Keratinocyte (primary cell): ENCODE measurements at regions not wholly inside any gene's neighbourhood (a gene's known extent, or its start where the extent isn't known, plus 50 kb on each side); places are given as distances from the start of the nearest gene placed in this dataset.

Source experiments
- DNase-seq: peaks from one replicate; pipeline ENCODE4 v3.0.0-alpha.2; 2011; ENCODE audit warnings: low read depth, missing footprints, low spot score
- FAIRE-seq: peaks from 2 replicates; lab custom pipeline; 2011; peaks lifted over from hg19 to GRCh38; lab: Jason Lieb, UNC
- H2AFZ ChIP-seq: 2 replicates; pipeline ENCODE4 v1.6.0; 2012; ENCODE audit warnings: low read length, control low read depth, inconsistent platforms; ENCODE audit not compliant: control insufficient read depth
- H3K27ac ChIP-seq: 2 replicates; pipeline ENCODE4 v1.5.1; 2011; ENCODE audit warnings: low read length; ENCODE audit not compliant: control insufficient read depth, insufficient read depth
- H3K27me3 ChIP-seq: 3 replicates; pipeline ENCODE4 v1.6.0; 2011; ENCODE audit warnings: low read length; ENCODE audit not compliant: control insufficient read depth, insufficient read depth; ENCODE audit errors: extremely low read depth
- H3K36me3 ChIP-seq, 2 experiments: 2 replicates in 1 of 2; 3 replicates in 1 of 2; pipeline ENCODE4 v1.5.1; 2011; ENCODE audit warnings: low read length in 2 of 2, mild to moderate bottlenecking in 1 of 2; ENCODE audit not compliant: control insufficient read depth in 2 of 2, insufficient read depth in 2 of 2; ENCODE audit errors: extremely low read depth in 1 of 2
- H3K4me1 ChIP-seq: 3 replicates; pipeline ENCODE4 v1.5.1; 2011; ENCODE audit warnings: low read length; ENCODE audit not compliant: control insufficient read depth, insufficient read depth; ENCODE audit errors: extremely low read depth
- H3K4me2 ChIP-seq: 3 replicates; pipeline ENCODE4 v1.6.0; 2011; ENCODE audit warnings: low read depth, low read length; ENCODE audit not compliant: control insufficient read depth, insufficient read depth; ENCODE audit errors: extremely low read depth
- H3K4me3 ChIP-seq, 3 experiments: fragments of 200-600 bp in 1 of 3; sonication (generic) in 1 of 3; 2 replicates in 2 of 3; 3 replicates in 1 of 3; pipeline ENCODE4 v1.5.1; 2011 to 2016; ENCODE audit warnings: low read length in 3 of 3, mild to moderate bottlenecking in 3 of 3, control low read depth in 2 of 3, inconsistent platforms in 1 of 3, low read depth in 1 of 3, mixed read lengths in 1 of 3, mixed run types in 1 of 3, moderate library complexity in 1 of 3; ENCODE audit not compliant: control insufficient read depth in 2 of 3, insufficient read depth in 2 of 3; ENCODE audit errors: extremely low read depth in 1 of 3
- H3K79me2 ChIP-seq: 2 replicates; pipeline ENCODE4 v1.6.0; 2012; ENCODE audit warnings: low read length; ENCODE audit not compliant: control insufficient read depth, insufficient read depth
- H3K9ac ChIP-seq: 3 replicates; pipeline ENCODE4 v1.6.0; 2011; ENCODE audit warnings: low read length; ENCODE audit not compliant: control insufficient read depth, insufficient read depth; ENCODE audit errors: extremely low read depth
- H3K9me1 ChIP-seq: 3 replicates; pipeline ENCODE4 v1.6.0; 2011; ENCODE audit warnings: low read length; ENCODE audit not compliant: control insufficient read depth, insufficient read depth; ENCODE audit errors: extremely low read depth
- H3K9me3 ChIP-seq: 2 replicates; pipeline ENCODE4 v1.5.1; 2012; ENCODE audit warnings: low read depth, low read length; ENCODE audit not compliant: control insufficient read depth
- H4K20me1 ChIP-seq: 3 replicates; pipeline ENCODE4 v1.6.0; 2011; ENCODE audit warnings: low read length; ENCODE audit not compliant: control insufficient read depth, insufficient read depth; ENCODE audit errors: extremely low read depth
- EZH2 ChIP-seq: IDR thresholded peaks from one replicate; pipeline ENCODE4 v1.6.1; 2012; ENCODE audit warnings: inconsistent platforms, mild to moderate bottlenecking, low read length, moderate library complexity
- dilution Hi-C: fragments of 300-500 bp; cut with MboI; formaldehyde crosslinking; loops from one replicate; pipeline ENCODE4 v1.7.0; 2020; ENCODE audit warnings: low sequenced_read_pairs; ENCODE audit not compliant: extremely low pct_ligation_motif_present
- TF ChIP-seq, protein P1 (sequence below), 3 experiments: IDR thresholded peaks in 1 of 3; conservative IDR thresholded peaks in 1 of 3; optimal IDR thresholded peaks in 1 of 3; 2 replicates in 2 of 3; 3 replicates in 1 of 3; pipeline versions ENCODE3 to v1.5.1; 2011; ENCODE audit warnings: low read length in 3 of 3, mild to moderate bottlenecking in 3 of 3, moderate library complexity in 2 of 3, control low read depth in 1 of 3, inconsistent platforms in 1 of 3; ENCODE audit not compliant: insufficient read depth in 2 of 3; ENCODE audit errors: extremely low read depth in 1 of 3

DNA sequence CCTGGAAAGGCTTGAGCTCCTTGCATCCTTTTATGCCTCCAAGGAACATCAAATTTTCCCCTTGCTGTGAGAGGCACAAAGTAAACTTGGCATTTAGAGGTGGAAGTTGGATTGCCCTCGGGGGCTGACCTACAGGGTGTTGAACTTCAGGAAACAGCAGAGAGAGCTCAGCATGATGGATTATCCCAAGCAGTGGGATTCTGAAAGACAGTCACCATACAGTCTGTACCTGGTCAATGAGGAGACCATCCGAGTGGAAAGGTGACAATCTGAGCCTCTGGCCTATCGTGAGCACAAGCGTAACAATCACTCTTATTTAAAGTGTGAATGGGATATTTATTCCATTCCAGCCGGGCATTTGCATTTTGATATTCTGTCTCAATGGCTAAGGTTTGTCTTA lies 105.6 kb upstream of the NECTIN3 start:
- H3K4me2 ChIP-seq: no peak overlapping the region
- dilution Hi-C loops: no loop called here
- no peaks in the 10 kb centered on the region for H3K9me1 ChIP-seq
- no peak overlapping the region for H3K9ac ChIP-seq
- no peak overlapping the region for H3K27ac ChIP-seq
- TF ChIP-seq, protein P1, sequence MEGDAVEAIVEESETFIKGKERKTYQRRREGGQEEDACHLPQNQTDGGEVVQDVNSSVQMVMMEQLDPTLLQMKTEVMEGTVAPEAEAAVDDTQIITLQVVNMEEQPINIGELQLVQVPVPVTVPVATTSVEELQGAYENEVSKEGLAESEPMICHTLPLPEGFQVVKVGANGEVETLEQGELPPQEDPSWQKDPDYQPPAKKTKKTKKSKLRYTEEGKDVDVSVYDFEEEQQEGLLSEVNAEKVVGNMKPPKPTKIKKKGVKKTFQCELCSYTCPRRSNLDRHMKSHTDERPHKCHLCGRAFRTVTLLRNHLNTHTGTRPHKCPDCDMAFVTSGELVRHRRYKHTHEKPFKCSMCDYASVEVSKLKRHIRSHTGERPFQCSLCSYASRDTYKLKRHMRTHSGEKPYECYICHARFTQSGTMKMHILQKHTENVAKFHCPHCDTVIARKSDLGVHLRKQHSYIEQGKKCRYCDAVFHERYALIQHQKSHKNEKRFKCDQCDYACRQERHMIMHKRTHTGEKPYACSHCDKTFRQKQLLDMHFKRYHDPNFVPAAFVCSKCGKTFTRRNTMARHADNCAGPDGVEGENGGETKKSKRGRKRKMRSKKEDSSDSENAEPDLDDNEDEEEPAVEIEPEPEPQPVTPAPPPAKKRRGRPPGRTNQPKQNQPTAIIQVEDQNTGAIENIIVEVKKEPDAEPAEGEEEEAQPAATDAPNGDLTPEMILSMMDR (optimal IDR thresholded peaks at IDR 0.05 in 1 of 3, IDR thresholded peaks at IDR 0.05 in 1 of 3, conservative IDR thresholded peaks at IDR 0.05 in 1 of 3; ENCODE audit: extremely low read depth in 1 of 3, insufficient read depth in 2 of 3, low read length in 3 of 3): no peak
- no peak for TF ChIP-seq EZH2
- H3K4me3 ChIP-seq: no peak overlapping the region
- DNase-seq (no peak), FAIRE-seq (no peak)
- no peaks in the 10 kb centered on the region for H3K27me3 ChIP-seq
- no peaks in the 10 kb centered on the region for H3K79me2 ChIP-seq
- no peaks in the 10 kb centered on the region for H3K36me3 ChIP-seq
- peaks cover 4% of the 10 kb centered on the region for H3K9me3 ChIP-seq
- H2AFZ ChIP-seq: no peak overlapping the region
- no peaks in the 10 kb centered on the region for H4K20me1 ChIP-seq
- H3K4me1 ChIP-seq: no peaks in the 10 kb centered on the region

DNA sequence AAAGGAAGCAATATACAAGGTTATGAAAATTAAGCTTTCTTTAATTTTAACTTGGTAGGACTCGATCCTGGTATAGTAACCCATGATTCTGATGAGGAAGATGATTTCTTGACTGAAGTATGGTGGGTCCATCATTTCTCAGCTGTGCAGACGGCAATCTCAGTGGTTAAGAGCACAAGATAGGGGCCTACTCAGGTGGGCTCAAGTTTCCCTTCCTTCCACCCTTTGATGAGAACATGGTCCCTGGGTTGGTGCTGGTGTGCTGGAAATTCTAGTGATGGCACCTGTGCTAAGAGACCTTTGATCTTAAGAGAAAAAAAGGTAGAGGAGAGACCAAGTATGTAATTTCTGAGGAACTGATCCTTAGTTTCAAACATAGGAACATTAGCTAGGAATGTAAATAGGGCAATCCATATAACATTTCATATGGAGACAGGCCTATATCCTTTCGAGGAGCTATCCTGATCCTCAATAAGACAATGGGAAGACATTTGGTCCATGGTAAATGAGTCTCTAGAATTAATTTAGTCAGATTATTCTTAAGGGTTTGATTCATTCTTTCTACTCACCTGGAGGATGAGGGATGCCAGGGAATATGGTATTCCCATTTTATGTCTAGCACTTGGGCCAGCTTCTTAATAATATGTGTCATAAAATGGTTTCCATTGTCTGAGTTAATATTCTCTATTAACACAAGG lies 104.5 kb upstream of the NECTIN3 start:
- Histone ChIP-seq H2AFZ (no peak overlapping the region), H3K27ac (no peak overlapping the region), H4K20me1 (no peaks in the 10 kb centered on the region), H3K9ac (no peak overlapping the region), H3K79me2 (no peaks in the 10 kb centered on the region), H3K4me2 (no peak overlapping the region), H3K36me3 (no peaks in the 10 kb centered on the region), H3K4me1 (no peaks in the 10 kb centered on the region), H3K27me3 (no peaks in the 10 kb centered on the region), H3K9me1 (no peaks in the 10 kb centered on the region), H3K4me3 (no peak overlapping the region), H3K9me3 (peaks cover 4% of the 10 kb centered on the region)
- dilution Hi-C loops: no loop called here
- DNase-seq (no peak), FAIRE-seq (no peak)
- TF ChIP-seq EZH2: no peak
- TF ChIP-seq, protein P1 (optimal IDR thresholded peaks at IDR 0.05 in 1 of 3, IDR thresholded peaks at IDR 0.05 in 1 of 3, conservative IDR thresholded peaks at IDR 0.05 in 1 of 3; ENCODE audit: extremely low read depth in 1 of 3, insufficient read depth in 2 of 3, low read length in 3 of 3): no peak
